ENCODE measurements at regions not wholly inside any gene's neighbourhood (a gene's known extent, or its start where the extent isn't known, plus 50 kb on each side); places are given as distances from the start of the nearest gene placed in this dataset.

GRCh38 chr2:12113412-12113811 lies 367.0 kb downstream of the LPIN1 start:
- no peak for DNase-seq (ENCODE audit: low read depth)

- DNase-seq (ENCODE audit: low read depth), result no peak
Measured at GRCh38 chr2:12114816-12115215, 368.4 kb downstream of the LPIN1 start.

- no peak for DNase-seq (ENCODE audit: low read depth)
Measured at GRCh38 chr2:12116228-12116750, 369.9 kb downstream of the LPIN1 start.

GRCh38 chr2:12119841-12120240 lies 373.4 kb downstream of the LPIN1 start:
- DNase-seq (ENCODE audit: low read depth), result peak; percentile 71

GRCh38 chr2:12120281-12121150 lies 374.1 kb downstream of the LPIN1 start:
- DNase-seq (ENCODE audit: low read depth), result peak; percentile 96

GRCh38 chr2:12124790-12125189 lies 378.4 kb downstream of the LPIN1 start:
- no peak for DNase-seq (ENCODE audit: low read depth)

GRCh38 chr2:12126318-12126717 lies 379.9 kb downstream of the LPIN1 start:
- DNase-seq (ENCODE audit: low read depth), result no peak

- no peak for DNase-seq (ENCODE audit: low read depth)
Measured at GRCh38 chr2:12127638-12128037, 381.2 kb downstream of the LPIN1 start.

GRCh38 chr2:12131975-12132374 lies 385.5 kb downstream of the LPIN1 start:
- no peak for DNase-seq (ENCODE audit: low read depth)

GRCh38 chr2:12141618-12142258 lies 395.3 kb downstream of the LPIN1 start:
- DNase-seq (ENCODE audit: low read depth), result no peak

- no peak for DNase-seq (ENCODE audit: low read depth)
Measured at GRCh38 chr2:12151716-12152115, 405.3 kb downstream of the LPIN1 start.

GRCh38 chr2:12152888-12153287 lies 406.5 kb downstream of the LPIN1 start:
- DNase-seq (ENCODE audit: low read depth), result no peak

GRCh38 chr2:12155303-12156051 lies 409.0 kb downstream of the LPIN1 start:
- peak; percentile 91 for DNase-seq (ENCODE audit: low read depth)

GRCh38 chr2:12156349-12156748 lies 409.9 kb downstream of the LPIN1 start:
- no peak for DNase-seq (ENCODE audit: low read depth)

GRCh38 chr2:12161085-12161484 lies 414.7 kb downstream of the LPIN1 start:
- DNase-seq (ENCODE audit: low read depth), result no peak

- DNase-seq (ENCODE audit: low read depth), result no peak
Measured at GRCh38 chr2:12162269-12163247, 416.1 kb downstream of the LPIN1 start.

GRCh38 chr2:12163866-12164265 lies 417.4 kb downstream of the LPIN1 start:
- DNase-seq (ENCODE audit: low read depth), result no peak

- no peak for DNase-seq (ENCODE audit: low read depth)
Measured at GRCh38 chr2:12164689-12165088, 418.3 kb downstream of the LPIN1 start.

- DNase-seq (ENCODE audit: low read depth), result no peak
Measured at GRCh38 chr2:12167525-12168317, 421.3 kb downstream of the LPIN1 start.

GRCh38 chr2:12168354-12168753 lies 421.9 kb downstream of the LPIN1 start:
- DNase-seq (ENCODE audit: low read depth), result no peak

Measured in HS-27A (cell line).